Stimulated activated CD8-positive, alpha-beta memory T cell treated with anti-CD3 and anti-CD28 coated beads, Interleukin-2, amount 100 ng/mL, for 1 hour (primary cell): ENCODE measurements at regions not wholly inside any gene's neighbourhood (a gene's known extent, or its start where the extent isn't known, plus 50 kb on each side); places are given as distances from the start of the nearest gene placed in this dataset.

Experiments used
- DNase-seq, 2 donors: peaks; one replicate each; pipeline ENCODE4 v3.0.0-alpha.2; 2020; ENCODE audit warnings: low read depth in 2 of 2

DNA sequence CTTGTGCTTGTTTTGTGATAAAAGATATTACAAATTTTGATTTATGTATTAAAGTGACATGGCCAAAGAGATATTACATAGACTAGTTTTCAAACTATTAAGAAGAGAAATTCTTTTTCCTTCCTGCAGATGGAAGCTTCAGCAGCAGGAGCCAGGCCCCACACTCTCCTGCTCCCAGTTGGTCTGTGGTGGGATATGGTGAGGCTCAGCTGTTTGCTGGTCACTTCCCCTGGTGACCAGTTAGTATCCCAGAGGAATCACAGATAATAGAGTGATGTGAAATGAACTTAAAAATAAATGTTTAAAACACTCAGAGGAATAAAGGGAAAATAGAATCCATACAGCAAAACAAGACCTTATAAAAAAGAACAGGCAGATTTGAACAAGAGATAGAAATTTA, 154.7 kb downstream of the KTN1 start:
- no peak for DNase-seq

GRCh38 chr14:55739967-55740648, 160.1 kb downstream of the KTN1 start:
- DNase-seq = no peak

- no peak for DNase-seq
Observed at GRCh38 chr14:55740649-55740989, 160.6 kb downstream of the KTN1 start.

GRCh38 chr14:55741240-55741639, 161.2 kb downstream of the KTN1 start:
- DNase-seq = no peak

DNA sequence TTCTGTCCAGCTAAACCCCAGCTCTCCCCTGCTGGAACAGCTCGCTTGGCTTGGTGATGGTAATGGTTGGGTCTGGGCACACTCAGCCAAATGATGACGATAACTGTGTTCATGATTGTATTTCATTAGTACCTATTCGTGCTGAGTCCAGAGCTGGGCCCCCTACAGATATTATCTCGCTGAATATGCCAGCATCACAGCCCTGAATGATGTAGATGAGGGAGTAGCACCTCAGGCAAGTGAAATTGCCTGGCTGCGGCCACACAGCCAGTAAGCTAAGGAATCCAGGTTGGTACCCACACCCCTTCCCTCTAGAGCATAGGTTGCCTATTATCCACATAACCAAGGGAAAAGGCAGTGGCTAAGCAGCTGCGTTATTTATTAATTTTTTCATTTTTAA, 163.5 kb downstream of the KTN1 start:
- no peak for DNase-seq

DNA sequence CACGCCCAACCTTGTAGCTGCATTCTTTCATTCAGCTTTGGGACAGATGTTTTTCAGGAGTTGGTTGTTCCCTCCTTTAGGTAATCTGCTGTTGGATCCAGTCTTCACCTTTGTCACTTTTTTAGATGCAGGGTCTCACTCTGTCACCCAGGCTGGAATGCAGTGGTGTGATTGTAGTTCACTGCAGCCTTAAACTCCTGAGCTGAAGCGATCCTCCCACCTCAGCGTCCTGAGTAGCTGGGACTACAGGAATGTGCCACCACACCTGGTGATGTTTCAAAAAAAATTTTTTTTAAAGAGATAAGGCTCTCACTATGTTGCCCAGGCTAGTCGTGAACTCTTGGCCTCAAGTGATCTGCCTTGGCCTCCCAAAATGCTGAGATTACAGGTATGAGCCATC, 164.3 kb downstream of the KTN1 start:
- DNase-seq = no peak

- no peak for DNase-seq
Observed at GRCh38 chr14:55745906-55746305, 165.9 kb downstream of the KTN1 start.

- no peak for DNase-seq
Observed at GRCh38 chr14:55746558-55746957, 166.6 kb downstream of the KTN1 start.

DNA sequence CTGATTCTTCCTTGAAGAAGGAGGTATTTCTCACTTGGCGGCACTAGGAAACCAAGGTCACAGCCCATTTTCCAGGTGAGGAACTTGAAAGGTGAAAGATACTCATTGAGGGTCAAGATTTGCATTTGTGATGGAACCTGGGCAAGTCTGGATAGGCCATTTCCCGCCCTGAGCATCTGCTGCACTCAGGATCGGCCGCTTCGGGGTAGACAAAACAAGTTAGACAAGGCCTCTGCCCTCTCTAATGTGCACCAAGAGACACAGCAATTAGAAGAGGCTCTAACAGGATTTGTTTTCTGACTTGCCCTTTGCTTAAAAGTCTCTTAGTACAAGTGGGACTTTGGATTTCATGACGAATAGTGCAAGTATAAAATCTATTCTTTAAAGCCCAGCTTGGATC, 167.2 kb downstream of the KTN1 start:
- DNase-seq = no peak

- DNase-seq = no peak
Observed at GRCh38 chr14:55749201-55749812, 169.3 kb downstream of the KTN1 start.

GRCh38 chr14:55749946-55750345, 169.9 kb downstream of the KTN1 start:
- no peak for DNase-seq

GRCh38 chr14:55752580-55753390, 172.8 kb downstream of the KTN1 start:
- no peak for DNase-seq

- no peak for DNase-seq
Observed at GRCh38 chr14:55754471-55754870, 174.5 kb downstream of the KTN1 start.

GRCh38 chr14:55754871-55755270, 174.9 kb downstream of the KTN1 start:
- no peak for DNase-seq

GRCh38 chr14:55756078-55756477, 176.1 kb downstream of the KTN1 start:
- DNase-seq = no peak

GRCh38 chr14:55756557-55756956, 176.6 kb downstream of the KTN1 start:
- no peak for DNase-seq

- no peak for DNase-seq
Observed at GRCh38 chr14:55758796-55759195, 178.8 kb downstream of the KTN1 start.

DNA sequence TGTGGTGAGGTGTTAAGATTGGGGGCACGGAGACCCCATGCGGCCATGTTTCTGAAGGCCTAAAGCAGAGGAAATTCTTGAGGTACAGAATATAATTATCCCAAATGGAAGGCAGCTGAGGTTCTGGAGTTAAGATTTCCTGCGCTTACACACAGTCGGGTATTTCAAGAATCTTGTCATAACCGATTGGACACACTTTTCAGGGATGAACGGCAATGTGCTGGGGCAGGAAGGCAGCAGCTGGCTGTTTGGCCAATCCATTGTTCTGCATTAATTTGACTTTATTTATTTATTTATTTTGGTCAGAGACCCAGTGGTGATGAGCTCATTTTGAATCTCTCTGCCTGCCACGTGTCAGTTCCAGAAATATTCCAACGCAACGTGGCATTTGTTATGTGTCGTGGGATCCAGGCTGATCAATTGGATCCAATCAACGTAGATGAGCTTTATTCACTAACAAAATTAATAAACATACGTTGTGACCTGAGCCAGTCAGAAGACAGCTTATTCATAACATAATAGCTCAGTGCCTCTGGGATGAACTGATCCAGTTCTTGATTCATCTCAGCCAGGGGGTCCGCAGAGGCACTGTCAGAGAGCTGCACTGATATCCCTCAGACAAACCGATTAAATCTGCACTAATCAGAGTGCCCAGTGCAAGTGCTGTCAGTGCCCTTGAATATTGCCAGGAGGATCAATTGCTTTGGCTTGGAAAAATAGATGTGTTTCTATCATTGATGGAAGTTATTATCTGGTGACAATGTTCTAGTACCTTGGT, 181.0 kb downstream of the KTN1 start:
- DNase-seq = no peak

DNA sequence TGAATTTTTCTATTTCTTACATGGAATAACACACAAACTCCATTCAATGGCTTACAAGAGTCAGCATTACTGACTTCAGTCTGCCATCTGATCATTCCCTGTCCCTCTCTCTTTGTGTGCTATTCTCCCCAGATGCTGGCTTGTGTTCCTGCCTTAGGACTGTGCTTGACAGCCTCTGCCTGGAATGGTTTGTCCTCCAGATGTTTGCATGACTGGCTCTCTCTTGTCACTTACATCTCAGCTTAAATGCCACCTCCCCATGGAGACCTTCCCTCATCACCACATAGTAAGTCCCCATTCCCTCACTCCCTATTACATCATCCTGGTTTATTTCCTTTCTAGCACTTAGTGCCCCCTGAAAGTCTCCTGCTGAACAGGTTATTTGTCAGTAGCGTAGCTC, 181.6 kb downstream of the KTN1 start:
- DNase-seq = no peak

DNA sequence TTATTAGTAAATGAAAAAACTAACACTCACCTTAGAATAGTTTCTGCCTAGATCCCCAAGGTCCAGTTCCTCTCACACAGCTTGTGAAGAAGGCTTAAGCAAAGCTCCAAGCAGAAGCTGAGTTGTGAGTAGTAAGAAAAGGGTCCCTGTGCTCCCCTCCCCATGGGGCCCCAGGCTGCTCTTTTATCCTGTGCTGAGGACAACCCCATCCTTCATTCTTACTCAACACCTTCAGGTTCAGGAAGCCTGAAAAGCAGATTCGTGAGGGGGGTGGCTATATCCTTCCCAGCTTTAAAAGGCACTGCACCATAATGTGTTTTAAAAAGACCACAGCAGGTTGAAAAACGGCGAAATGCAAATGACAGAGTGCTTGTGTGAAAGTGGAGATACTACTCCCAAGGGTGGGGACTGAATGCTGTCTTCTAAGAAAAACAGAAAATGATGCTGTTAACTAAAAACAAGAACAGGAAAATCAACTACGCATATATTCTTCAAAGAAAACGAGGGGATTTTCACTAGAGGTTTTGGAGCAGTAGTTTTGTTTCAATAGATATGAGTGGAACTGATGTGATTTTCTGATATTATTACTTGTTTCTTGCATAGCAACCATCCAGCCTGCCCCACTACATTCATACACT, 182.7 kb downstream of the KTN1 start:
- DNase-seq = no peak

DNA sequence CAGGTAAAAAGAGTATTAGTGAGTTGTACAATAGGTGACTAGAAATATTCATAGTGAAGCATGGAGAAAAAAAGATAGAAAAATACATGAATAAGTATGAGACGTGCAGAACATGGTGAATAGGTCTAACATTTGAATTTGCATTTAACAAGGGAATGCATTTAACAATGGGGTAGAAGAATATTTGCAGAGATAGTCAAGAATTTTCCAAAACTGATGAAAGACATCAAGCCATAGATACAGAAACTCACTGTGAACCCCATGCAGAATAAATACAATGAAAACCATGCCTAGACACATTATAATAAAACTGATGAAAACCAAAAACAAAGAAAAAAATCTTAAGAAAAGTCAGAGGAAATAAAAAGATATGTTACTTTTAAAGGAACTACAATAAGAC, 184.8 kb downstream of the KTN1 start:
- no peak for DNase-seq

- no peak for DNase-seq
Observed at GRCh38 chr14:55766071-55766470, 186.1 kb downstream of the KTN1 start.
